Breast epithelium (tissue), 3 donors: ENCODE measurements at regions not wholly inside any gene's neighbourhood (a gene's known extent, or its start where the extent isn't known, plus 50 kb on each side); places are given as distances from the start of the nearest gene placed in this dataset.

ENCODE experiments used
- CTCF ChIP-seq, 3 donors: fragments of 450-650 bp; IDR thresholded peaks; one replicate each; pipeline ENCODE4 v1.5.1; 2016 to 2017; ENCODE audit warnings: antibody characterized with exemption in 3 of 3, mild to moderate bottlenecking in 3 of 3, moderate library complexity in 3 of 3
- POLR2A ChIP-seq: fragments of 450-650 bp; IDR thresholded peaks from one replicate; pipeline ENCODE4 v1.6.1; 2016; ENCODE audit warnings: antibody characterized with exemption, mild to moderate bottlenecking, moderate library complexity
- POLR2AphosphoS5 ChIP-seq, 3 donors: sonication (generic); formaldehyde crosslinking; IDR thresholded peaks; one replicate each; pipeline ENCODE4 v1.6.1; 2017; ENCODE audit warnings: antibody characterized with exemption in 3 of 3

GRCh38 chr9:25562101-25562500, 116.1 kb downstream of the TUSC1 start:
- TF ChIP-seq CTCF (IDR thresholded peaks at IDR 0.05), result no peak
- no peak for TF ChIP-seq POLR2AphosphoS5 (IDR thresholded peaks at IDR 0.05)
- no peak for TF ChIP-seq POLR2A
